ENCODE measurements at regions not wholly inside any gene's neighbourhood (a gene's known extent, or its start where the extent isn't known, plus 50 kb on each side); places are given as distances from the start of the nearest gene placed in this dataset.
"Not testable (repeated sequence)": the region's sequence is repeated elsewhere in the genome, so short reads cannot be mapped to it uniquely, and the experiment has no call there.

DNA sequence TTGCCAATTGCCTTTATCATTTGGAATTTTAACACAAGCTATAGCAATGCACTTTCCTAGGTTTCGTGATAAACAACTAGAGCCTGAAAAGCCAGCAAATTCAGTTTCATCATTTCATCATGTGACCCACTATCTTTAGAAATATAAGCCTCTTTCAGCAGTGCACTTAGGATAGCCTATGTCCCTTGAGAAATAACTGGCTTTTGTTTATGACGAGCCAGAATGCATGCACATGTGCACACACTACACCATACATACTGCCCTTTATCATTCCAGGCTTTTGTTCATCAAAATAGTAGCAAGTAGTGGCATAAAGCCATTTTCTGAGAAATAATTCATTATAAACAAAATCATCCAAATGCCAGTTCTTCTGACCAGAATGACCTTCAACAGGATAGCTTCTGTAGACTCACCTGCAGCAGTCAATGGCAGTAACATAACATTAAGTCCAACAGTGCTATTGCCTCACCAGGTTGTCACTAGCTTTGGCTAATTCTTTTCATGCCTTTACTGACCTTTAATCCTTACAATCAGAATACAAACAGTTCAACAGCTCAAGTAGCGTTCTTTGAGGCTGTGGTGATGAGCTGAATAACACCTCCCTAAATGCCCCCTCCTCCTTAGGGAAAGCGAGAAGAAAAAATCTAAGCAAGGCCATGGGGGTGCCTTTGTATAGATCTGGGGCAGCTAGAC, 132.3 kb upstream of the SMARCA2 start:
- DNase-seq, result no peak

- no peak for DNase-seq
Measured at GRCh38 chr9:1890201-1890600, 124.9 kb upstream of the SMARCA2 start.

DNA sequence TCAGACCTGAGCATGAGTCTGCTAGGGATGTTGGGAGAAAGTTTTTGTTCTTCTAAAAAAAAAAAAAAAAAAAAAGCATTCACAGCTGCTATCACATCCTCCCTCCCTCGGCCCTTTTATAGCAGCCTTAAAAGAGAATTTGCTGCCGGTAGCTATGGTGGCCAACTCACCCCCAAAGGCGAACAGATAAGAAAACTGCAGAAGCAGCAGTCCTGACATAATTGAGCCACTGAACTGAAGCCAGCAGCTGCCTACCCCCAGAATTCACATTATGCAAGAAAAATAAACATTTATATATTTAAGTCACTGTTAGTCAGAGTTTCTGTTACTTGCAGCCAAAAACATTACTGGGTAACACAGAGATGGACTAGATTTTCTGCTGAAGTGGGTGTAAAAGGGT, 124.3 kb upstream of the SMARCA2 start:
- DNase-seq, result no peak

DNA sequence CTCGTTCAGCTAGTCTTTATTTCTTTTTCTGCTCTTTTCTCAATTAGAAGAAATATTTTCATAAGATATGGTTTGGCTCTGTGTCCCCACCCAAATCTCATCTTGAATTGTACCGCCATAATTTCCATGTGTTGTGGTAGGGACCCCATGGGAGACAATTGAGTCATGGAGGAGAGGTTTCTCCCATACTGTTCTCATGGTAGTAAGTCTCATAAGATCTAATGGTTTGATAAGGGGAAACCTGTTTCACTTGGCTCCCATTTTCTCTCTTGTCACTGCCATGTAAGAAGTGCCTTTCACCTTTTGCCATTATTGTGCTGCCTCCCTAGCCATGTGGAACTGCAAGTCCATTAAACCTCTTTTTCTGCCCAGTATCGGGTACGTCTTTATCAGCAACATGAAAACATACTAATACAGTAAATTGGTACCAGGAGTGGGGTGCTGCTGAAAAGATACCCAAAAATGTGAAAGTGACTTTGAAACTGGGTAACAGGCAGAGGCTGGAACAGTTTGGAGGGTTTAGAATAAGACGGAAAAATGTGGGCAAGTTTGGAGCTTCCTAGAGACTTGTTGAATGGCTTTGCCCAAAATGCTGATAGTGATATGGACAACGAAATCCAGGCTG, 112.0 kb upstream of the SMARCA2 start:
- DNase-seq, result not testable (repeated sequence)

DNA sequence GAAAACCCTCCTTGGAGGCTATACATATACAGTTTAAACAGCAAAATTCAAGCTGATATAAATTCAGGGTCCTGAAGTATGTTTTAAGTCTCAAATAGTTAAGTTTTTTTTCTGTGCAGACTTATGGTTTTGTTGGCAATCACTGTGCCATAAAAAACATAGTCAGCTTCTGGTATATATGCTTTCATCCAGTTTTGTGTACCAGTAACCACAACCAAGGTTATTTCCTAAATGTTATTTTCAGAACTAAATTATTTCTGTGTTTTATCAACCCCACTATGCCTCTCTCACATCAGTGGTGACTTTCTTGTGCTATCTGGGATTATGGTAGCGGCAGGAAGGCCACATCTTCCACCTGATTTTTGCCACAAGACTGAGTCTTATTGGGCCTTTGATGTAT, 107.7 kb upstream of the SMARCA2 start:
- DNase-seq, result no peak

GRCh38 chr9:1909322-1909721, 105.8 kb upstream of the SMARCA2 start:
- no peak for DNase-seq

DNA sequence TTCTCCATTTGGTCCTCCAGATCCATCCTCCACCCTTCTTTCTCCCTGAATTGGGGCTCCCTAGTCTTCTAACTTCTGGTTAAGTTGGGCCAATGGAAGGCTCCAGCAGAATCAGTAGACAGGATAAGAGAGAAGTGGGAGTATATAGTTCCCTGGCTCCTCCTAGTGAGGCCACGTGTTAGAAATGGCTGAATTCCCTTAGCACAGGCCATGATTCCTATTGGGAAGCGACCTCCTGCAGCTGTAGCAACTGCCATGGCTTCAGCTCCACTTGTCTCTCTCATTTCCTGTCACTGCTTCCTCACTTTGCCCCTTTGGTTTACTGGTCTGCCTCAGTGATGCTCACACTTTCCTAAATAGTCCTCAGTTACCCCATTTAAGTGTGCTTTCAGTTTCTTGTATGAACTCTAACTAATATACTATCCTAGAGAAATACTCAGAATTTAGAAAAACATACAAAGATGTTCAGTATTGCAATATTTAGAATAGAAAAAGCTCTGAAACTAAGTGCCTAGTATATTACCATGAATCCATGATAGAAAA, 104.8 kb upstream of the SMARCA2 start:
- no peak for DNase-seq

DNA sequence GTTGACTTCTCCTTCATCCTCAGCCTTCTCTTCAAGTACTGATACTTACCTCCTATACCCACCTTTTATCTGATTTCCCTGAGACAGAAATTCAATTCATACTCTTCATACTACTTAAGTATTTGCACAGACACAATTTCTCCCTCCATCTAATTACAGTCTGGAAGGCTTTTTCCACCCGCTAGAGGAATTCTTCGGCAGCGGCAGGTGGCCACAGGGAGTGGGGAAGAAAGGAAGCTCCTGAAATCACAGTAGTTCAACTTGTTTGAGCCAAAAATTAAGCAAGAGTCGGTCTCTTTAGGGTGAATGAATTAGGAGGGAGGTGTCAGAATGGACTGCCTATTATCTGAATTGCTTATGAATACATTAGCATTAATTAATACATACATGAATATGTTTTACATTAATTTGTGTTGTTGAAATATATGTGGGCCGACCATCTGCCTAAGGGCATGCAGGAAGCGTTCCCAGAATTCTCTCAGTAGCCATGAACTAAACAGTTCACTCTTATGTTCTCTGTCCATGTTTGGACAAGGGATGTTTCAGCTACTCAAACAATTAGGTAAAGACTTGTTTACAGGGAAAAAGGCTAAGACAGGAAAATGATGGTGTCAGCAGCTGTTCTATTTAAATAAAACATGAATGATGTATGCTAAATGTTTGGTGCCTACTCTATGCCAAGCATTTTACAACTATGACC, 101.4 kb upstream of the SMARCA2 start:
- DNase-seq, result no peak

GRCh38 chr9:1916095-1916494, 99.1 kb upstream of the SMARCA2 start:
- DNase-seq, result no peak

- no peak for DNase-seq
Measured at GRCh38 chr9:1916655-1917054, 98.5 kb upstream of the SMARCA2 start.

DNA sequence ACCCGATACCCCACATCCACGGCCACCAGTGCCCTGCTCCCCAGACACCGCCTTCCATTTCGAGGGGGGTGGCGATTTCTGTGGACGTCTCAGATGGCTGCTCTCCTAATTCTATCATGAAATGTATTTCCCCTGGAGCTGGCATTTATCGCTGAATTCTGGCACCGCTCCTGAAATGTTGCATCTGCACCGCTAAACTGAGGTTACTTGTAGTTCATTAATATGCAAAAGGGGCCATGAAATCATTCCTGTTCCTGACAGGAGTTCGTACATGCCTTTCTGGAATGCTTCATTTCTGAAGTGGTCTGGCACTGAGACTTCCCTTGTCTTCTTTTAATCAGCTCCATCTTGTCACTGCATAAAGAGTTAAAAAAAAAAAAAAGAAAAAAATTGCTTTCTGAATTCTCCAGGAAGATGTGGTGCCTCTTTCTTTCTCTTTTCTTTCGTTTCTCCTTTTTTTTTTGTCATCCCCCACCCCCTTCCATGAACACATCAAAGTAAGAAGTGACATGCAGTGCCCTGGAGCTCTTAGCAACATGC, 97.7 kb upstream of the SMARCA2 start:
- DNase-seq, result no peak

GRCh38 chr9:1918108-1918507, 97.0 kb upstream of the SMARCA2 start:
- no peak for DNase-seq

DNA sequence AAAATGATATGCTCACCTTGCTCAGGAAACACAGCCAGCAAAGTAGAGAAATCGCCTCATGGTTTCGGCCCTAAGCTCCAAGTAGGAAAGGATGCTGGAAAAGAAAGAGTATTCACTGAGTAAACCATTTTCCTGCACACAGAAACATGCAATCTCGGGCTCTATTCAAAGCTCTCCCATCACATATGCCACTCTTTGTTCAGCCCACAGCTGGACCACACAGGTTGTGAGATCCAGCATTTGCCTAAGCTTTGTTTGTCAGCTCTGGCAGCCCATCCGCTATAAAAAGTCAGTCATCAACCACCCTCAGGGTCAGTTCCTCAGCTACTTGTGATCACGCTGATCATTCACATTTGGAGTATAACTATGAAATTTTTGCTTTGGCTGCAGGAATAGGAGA, 96.5 kb upstream of the SMARCA2 start:
- no peak for DNase-seq

- DNase-seq, result no peak
Measured at GRCh38 chr9:1919229-1919628, 95.9 kb upstream of the SMARCA2 start.

DNA sequence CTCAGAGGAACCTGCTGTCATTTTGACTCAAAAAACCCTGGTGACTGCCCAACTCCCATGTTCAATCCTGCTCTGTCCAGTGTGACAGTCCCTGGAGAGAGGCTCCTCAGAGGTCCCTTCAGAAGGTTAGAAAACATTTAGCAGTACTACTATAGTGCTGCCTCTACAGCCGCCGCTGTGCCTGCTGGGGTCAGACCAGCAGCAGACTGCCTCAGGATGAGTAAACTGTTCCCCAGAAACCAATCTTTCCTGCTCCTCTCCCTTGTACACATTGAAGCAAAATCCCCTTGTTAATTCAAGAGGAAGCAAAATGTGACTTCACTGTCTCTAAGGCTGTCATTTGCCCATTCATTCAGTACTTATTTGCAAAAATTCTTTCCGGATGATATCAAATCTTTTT, 94.8 kb upstream of the SMARCA2 start:
- DNase-seq, result peak; percentile 23

GRCh38 chr9:1922026-1922425, 93.1 kb upstream of the SMARCA2 start:
- no peak for DNase-seq

DNA sequence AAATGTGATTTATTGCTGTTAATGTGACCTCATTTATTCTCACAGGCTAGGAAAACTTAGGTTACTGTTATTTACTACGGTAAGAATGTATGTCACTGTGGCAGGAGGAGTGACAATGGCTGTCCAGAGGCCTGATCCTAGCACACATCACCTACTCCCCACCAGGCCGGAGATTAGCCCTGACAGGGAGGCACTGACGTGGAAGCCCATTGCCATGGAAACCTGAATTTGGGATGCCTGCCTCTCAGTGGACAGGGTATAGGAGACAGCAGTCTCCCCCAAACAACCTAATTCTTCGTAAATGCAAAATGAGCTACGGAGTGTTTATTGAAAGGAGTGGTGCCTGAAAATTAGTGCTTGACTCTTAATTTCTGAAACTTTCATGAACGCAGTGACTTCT, 87.6 kb upstream of the SMARCA2 start:
- DNase-seq, result no peak

- DNase-seq, result no peak
Measured at GRCh38 chr9:1929134-1929533, 86.0 kb upstream of the SMARCA2 start.

DNA sequence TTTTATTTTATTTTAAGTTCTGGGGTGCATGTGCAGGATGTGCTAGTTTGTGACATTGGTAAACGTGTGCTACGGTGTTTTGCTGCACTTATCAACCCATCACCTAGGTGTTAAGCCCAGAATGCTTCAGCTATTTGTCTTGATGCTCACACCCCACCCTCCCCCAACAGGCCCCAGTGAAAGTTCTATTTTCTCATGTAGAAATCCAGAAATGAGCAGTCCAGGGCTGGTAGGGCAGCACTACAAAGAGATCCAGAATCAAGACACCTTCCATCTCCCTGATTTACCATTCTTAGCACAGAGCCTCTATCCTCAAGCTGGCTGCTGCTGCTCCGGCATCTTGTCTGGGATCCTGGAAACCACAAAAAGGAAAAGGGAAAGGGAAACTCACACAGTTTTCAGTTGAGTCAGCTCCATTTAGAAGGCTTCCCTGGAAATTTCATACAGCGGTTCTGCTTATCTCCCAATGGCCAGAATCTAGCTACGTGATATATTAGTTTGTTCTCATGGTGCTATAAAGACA, 85.4 kb upstream of the SMARCA2 start:
- peak; percentile 56 for DNase-seq

GRCh38 chr9:1930245-1930736, 84.9 kb upstream of the SMARCA2 start:
- not testable (repeated sequence) for DNase-seq

- DNase-seq, result no peak
Measured at GRCh38 chr9:1938135-1938534, 77.0 kb upstream of the SMARCA2 start.

- DNase-seq, result no peak
Measured at GRCh38 chr9:1938675-1939170, 76.4 kb upstream of the SMARCA2 start.

- DNase-seq, result no peak
Measured at GRCh38 chr9:1939466-1939865, 75.7 kb upstream of the SMARCA2 start.

All from activated CD4-positive, alpha-beta T cell treated with anti-CD3 and anti-CD28 coated beads, Interleukin-2, Interleukin-6, amounts not matched to agents 100 ng/mL and 50 ng/mL, durations not matched to agents 16 hours and 8 hours (primary cell).